Ovary (tissue), 7 donors: ENCODE measurements at regions not wholly inside any gene's neighbourhood (a gene's known extent, or its start where the extent isn't known, plus 50 kb on each side); places are given as distances from the start of the nearest gene placed in this dataset.

Experiments used
- DNase-seq, 5 donors: peaks; one replicate each; pipeline ENCODE4 v3.0.0-alpha.2; 2019 to 2020
- H3K27ac ChIP-seq, 2 donors: fragments of 200-600 bp; one replicate each; pipeline versions ENCODE4 v1.5.1 to v1.8.0; 2019 to 2022
- H3K27me3 ChIP-seq: fragments of 200-600 bp; one replicate; pipeline ENCODE4 v1.8.0; 2022
- H3K36me3 ChIP-seq: fragments of 200-600 bp; sonication (generic); one replicate; pipeline ENCODE4 v1.5.1; 2019
- H3K4me1 ChIP-seq: one replicate; pipeline ENCODE4 v1.8.1; 2013; ENCODE audit warnings: mild to moderate bottlenecking, moderate library complexity; ENCODE audit not compliant: insufficient read depth
- H3K4me3 ChIP-seq: fragments of 200-600 bp; sonication (generic); one replicate; pipeline ENCODE4 v1.5.1; 2017
- H3K9me3 ChIP-seq, 2 donors: fragments of 200-600 bp in 1 of 2; sonication (generic) in 1 of 2; one replicate each; pipeline versions ENCODE4 v1.5.1 to v1.8.1; 2013 to 2019; ENCODE audit warnings: mild to moderate bottlenecking in 1 of 2, moderate library complexity in 1 of 2
- EP300 ChIP-seq: sonication (generic); formaldehyde crosslinking; IDR thresholded peaks from one replicate; pipeline ENCODE4 v1.6.1; 2017; ENCODE audit warnings: antibody characterized with exemption
- POLR2A ChIP-seq: fragments of 450-650 bp; IDR thresholded peaks from one replicate; pipeline ENCODE4 v1.6.1; 2017; ENCODE audit warnings: antibody characterized with exemption, mild to moderate bottlenecking, moderate library complexity
- WGBS, 3 donors: extraction: QIAGEN DNeasy Blood & Tissue Kit in 1 of 3; methylation state at CpG; one replicate each; pipeline versions ENCODE4 v1.1.5 to v1.1.7; 2013 to 2017; 5-methylcytosine and 5-hydroxymethylcytosine counted together
- intact Hi-C, 4 donors: fragments of 100-400 bp; cut with DNase I; formaldehyde crosslinking; loops; one replicate each; pipeline versions ENCODE4 v1.11.0 to v1.15.1; 2022 to 2023
- TF ChIP-seq, protein P1 (sequence below), 3 donors: fragments of 450-650 bp in 2 of 3; fragments of 200-600 bp in 1 of 3; IDR thresholded peaks; one replicate each; pipeline versions ENCODE4 v1.5.1 to v1.8.0; 2016 to 2022; ENCODE audit warnings: antibody characterized with exemption in 3 of 3, mild to moderate bottlenecking in 1 of 3
- donor health status: DM: no; HTN: no; CAD: no; lungs with moderate emphysema.
- donor health status: DM: no; HTN: no; CAD: no.
- donor health status: Bipolar disorder and iron deficiency.
- donor health status: DM: no; HTN: no; CAD: no.
- donor health status: DM: yes; HTN: yes; CAD: no.

DNA sequence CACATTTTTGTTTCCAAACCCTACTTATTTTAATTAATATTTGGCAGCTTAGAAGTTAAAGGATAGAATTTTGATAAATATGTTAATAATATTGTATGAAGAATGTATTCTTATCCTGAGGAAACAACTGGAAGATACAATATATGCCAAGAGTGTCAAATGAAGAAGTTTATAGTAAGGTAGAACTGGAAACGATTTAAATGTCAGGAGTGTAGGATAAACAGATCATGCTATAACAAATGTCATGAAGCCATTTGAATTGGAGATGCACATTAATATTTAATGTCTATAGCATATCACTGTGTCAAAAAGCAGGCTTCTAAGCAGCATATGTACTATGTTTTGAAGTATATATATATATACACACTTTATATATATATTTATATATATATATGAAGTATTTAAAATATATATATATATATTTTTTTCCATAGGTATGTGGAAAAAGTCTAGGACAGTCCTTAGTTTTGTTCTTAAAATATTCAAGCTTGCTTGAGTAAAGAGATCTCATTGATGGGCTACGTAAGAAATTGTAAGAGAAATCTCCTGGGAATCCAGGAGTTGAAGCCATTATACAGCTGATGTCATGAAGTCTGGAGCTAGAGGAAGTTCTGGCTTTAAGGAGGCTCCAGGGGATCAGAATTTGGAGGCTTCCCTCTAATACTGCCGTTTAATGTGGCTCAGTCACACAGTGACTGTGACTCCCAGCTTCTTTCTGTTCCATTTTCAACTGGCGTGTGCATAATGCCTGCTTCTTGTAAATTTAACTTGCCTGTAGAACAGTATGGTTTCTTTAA lies 79.9 kb upstream of the MYCBP2 start:
- H3K4me1 ChIP-seq = no peaks in the 10 kb centered on the region
- no peak overlapping the region for H3K4me3 ChIP-seq
- TF ChIP-seq, protein P1, sequence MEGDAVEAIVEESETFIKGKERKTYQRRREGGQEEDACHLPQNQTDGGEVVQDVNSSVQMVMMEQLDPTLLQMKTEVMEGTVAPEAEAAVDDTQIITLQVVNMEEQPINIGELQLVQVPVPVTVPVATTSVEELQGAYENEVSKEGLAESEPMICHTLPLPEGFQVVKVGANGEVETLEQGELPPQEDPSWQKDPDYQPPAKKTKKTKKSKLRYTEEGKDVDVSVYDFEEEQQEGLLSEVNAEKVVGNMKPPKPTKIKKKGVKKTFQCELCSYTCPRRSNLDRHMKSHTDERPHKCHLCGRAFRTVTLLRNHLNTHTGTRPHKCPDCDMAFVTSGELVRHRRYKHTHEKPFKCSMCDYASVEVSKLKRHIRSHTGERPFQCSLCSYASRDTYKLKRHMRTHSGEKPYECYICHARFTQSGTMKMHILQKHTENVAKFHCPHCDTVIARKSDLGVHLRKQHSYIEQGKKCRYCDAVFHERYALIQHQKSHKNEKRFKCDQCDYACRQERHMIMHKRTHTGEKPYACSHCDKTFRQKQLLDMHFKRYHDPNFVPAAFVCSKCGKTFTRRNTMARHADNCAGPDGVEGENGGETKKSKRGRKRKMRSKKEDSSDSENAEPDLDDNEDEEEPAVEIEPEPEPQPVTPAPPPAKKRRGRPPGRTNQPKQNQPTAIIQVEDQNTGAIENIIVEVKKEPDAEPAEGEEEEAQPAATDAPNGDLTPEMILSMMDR (IDR thresholded peaks at IDR 0.05) = no peak
- TF ChIP-seq POLR2A (no peak), EP300 (no peak)
- no peaks in the 10 kb centered on the region for H3K9me3 ChIP-seq
- H3K27me3 ChIP-seq = no peaks in the 10 kb centered on the region
- intact Hi-C loops = no loop called here
- no peak overlapping the region for H3K27ac ChIP-seq
- no peaks in the 10 kb centered on the region for H3K36me3 ChIP-seq
- 83 to 85% (median 83%) methylated on average over 4 of the region's 4 CpGs for WGBS, 3 donors
- no peak for DNase-seq

DNA sequence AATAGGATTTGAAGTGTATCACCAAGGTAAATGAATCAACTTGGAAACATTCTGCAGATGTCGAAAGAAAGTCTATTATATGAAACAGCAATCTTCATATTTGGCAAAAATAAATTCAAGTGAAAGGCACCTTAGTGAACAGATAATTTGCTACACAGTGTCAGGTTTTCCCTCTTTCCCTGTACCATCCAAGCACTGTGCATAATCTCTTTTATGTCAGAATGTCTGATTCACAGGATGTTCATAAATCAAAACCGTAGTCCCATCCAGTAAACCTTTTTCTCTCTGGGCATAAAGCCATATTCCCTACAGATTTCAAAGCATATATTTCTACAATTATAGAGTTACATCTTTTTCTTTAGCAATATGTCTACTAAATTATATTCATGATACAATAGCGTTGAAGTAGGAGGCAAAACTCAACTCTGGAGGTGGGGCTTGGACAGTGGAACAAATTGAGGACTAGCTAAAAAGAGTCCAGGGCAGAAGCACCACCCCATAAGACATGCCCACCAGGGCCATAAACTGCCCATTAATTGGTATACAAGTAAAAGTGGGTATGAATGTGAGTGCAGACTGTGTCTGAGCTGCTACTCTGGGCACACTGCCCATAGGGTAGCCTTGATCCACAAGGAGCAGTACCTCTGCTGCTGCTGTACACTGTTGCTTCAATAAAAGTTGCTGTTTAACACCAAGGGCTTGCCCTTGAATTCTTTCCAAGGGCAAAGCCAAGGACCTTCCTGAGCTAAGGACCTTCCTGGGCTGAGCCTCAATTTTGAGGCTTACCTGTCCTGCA lies 72.1 kb upstream of the MYCBP2 start:
- no peaks in the 10 kb centered on the region for H3K9me3 ChIP-seq
- no peaks in the 10 kb centered on the region for H3K4me1 ChIP-seq
- H3K36me3 ChIP-seq = no peaks in the 10 kb centered on the region
- no peak for TF ChIP-seq POLR2A
- TF ChIP-seq, protein P1 (IDR thresholded peaks at IDR 0.05) = no peak
- no peak for TF ChIP-seq EP300
- no peak overlapping the region for H3K27ac ChIP-seq
- no peaks in the 10 kb centered on the region for H3K27me3 ChIP-seq
- intact Hi-C loops = loop anchor here in 1 of 4 donors (5.0 kb wide), 1 partner anchor 162 kb away; no protein-coding TSS in a partner anchor
- H3K4me3 ChIP-seq = no peak overlapping the region
- no peak for DNase-seq
- 50 to 71% (median 70%) methylated on average over 3 of the region's 3 CpGs for WGBS, 3 donors

DNA sequence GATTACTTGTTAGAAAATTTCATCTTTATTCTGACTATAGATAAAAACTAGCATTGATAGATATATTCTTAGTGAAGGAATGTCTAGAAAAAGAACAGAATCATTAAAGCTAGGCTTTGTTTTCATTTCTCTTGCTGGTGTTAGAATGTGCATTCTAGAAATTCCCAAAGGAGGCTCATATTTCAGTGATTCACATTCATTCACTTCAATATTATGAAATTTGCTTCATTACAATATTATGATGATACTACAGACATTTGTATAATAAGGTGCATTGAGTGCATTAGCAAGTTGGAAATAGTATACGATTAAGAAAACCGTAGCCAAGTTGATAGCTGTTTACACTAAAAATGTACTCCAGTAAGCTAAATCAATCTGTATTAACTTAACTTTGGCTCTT lies 70.7 kb upstream of the MYCBP2 start:
- no peaks in the 10 kb centered on the region for H3K4me1 ChIP-seq
- DNase-seq = no peak
- no peak overlapping the region for H3K27ac ChIP-seq
- no peaks in the 10 kb centered on the region for H3K36me3 ChIP-seq
- TF ChIP-seq, protein P1 (IDR thresholded peaks at IDR 0.05) = no peak
- no peak for TF ChIP-seq EP300
- H3K9me3 ChIP-seq = no peaks in the 10 kb centered on the region
- no peaks in the 10 kb centered on the region for H3K27me3 ChIP-seq
- intact Hi-C loops = loop anchor here in 1 of 4 donors (5.0 kb wide), 1 partner anchor 160 kb away; no protein-coding TSS in a partner anchor
- WGBS, 3 donors = 58 to 76% (median 72%) methylated on average over 2 of the region's 2 CpGs
- H3K4me3 ChIP-seq = no peak overlapping the region

DNA sequence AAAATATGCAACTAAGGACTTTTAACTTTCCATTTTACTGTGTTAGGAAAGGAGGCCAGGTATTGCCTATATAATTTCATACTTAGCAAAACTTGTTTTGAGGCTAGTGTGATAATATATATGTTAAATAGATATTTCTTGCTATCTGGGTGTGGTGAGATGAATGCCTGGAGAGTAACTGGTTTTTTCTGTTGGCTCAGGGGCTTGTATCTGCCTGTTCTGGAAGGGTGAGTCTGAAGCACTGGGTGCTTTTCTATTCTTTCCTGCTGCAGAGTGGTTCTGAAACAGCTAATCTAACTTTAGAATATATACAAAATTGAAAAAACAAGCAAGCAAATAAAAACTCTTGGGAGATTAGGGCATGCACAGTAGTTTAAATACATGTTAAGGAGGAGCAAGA lies 64.6 kb upstream of the MYCBP2 start:
- DNase-seq = no peak
- no peak overlapping the region for H3K27ac ChIP-seq
- no peak overlapping the region for H3K4me3 ChIP-seq
- H3K4me1 ChIP-seq = no peaks in the 10 kb centered on the region
- H3K27me3 ChIP-seq = no peaks in the 10 kb centered on the region
- no peaks in the 10 kb centered on the region for H3K9me3 ChIP-seq
- intact Hi-C loops = no loop called here
- H3K36me3 ChIP-seq = no peaks in the 10 kb centered on the region
- TF ChIP-seq EP300 (no peak), POLR2A (no peak)
- TF ChIP-seq, protein P1 (IDR thresholded peaks at IDR 0.05) = no peak
